Transverse colon (tissue), 4 donors: ENCODE measurements at regions not wholly inside any gene's neighbourhood (a gene's known extent, or its start where the extent isn't known, plus 50 kb on each side); places are given as distances from the start of the nearest gene placed in this dataset.

Experiments
- DNase-seq: peaks from one replicate; pipeline ENCODE4 v3.0.0-alpha.2; 2019
- H3K27ac ChIP-seq, 4 donors: fragments of 200-600 bp; sonication (generic); 2 replicates each; pipeline ENCODE4 v1.5.1; 2016 to 2018; ENCODE audit warnings: inconsistent platforms in 4 of 4
- H3K27me3 ChIP-seq: fragments of 200-600 bp; sonication (generic); 2 replicates; pipeline ENCODE4 v1.5.1; 2017; ENCODE audit warnings: inconsistent platforms
- H3K36me3 ChIP-seq, 4 donors: fragments of 200-600 bp; sonication (generic); 2 replicates each; pipeline ENCODE4 v1.5.1; 2017 to 2019; ENCODE audit warnings: inconsistent platforms in 4 of 4
- H3K4me1 ChIP-seq, 4 donors: fragments of 200-600 bp; sonication (generic); 2 replicates each; pipeline ENCODE4 v1.5.1; 2017 to 2020; ENCODE audit warnings: inconsistent platforms in 4 of 4
- H3K4me3 ChIP-seq, 4 donors: fragments of 200-600 bp; sonication (generic); 1 replicate in 1 of 4; 2 replicates in 3 of 4; pipeline versions ENCODE4 v1.5.1 to v1.6.1; 2017 to 2019; ENCODE audit warnings: inconsistent platforms in 4 of 4
- H3K9me3 ChIP-seq, 2 donors: fragments of 200-600 bp; sonication (generic); 2 replicates each; pipeline ENCODE4 v1.5.1; 2017 to 2019; ENCODE audit warnings: inconsistent platforms in 2 of 2
- CTCF ChIP-seq, 5 experiments: fragments of 200-600 bp in 3 of 5; fragments of 450-650 bp in 2 of 5; sonication (generic) in 3 of 5; IDR thresholded peaks; 1 replicate in 2 of 5; 2 replicates in 3 of 5; pipeline ENCODE4 v1.5.1; 2016 to 2017; ENCODE audit warnings: antibody characterized with exemption in 5 of 5, inconsistent platforms in 3 of 5, mild to moderate bottlenecking in 2 of 5, moderate library complexity in 1 of 5
- EP300 ChIP-seq: sonication (generic); formaldehyde crosslinking; IDR thresholded peaks from one replicate; pipeline ENCODE4 v1.6.1; 2017; ENCODE audit warnings: antibody characterized with exemption, low read depth
- POLR2A ChIP-seq: fragments of 450-650 bp; IDR thresholded peaks from one replicate; pipeline ENCODE4 v1.6.1; 2016; ENCODE audit warnings: antibody characterized with exemption, mild to moderate bottlenecking, moderate library complexity
- POLR2AphosphoS5 ChIP-seq, 3 donors: sonication (generic); formaldehyde crosslinking; IDR thresholded peaks; one replicate each; pipeline ENCODE4 v1.6.1; 2016; ENCODE audit warnings: antibody characterized with exemption in 3 of 3
- WGBS, 2 donors: methylation state at CpG; one replicate each; pipeline ENCODE4 v1.1.5; 2018; ENCODE audit warnings: low coverage in 1 of 2; 5-methylcytosine and 5-hydroxymethylcytosine counted together
- in situ Hi-C, 4 donors: fragments of 200-750 bp; cut with MboI; loops; one replicate each; pipeline versions ENCODE4 v1.15.0 to v1.15.1; 2017; ENCODE audit warnings: low sequenced_read_pairs in 3 of 4, low pct_ligation_motif_present in 1 of 4, low pct_unique_long_range_greater_than_20kb in 1 of 4
- intact Hi-C: fragments of 100-400 bp; cut with DNase I; formaldehyde crosslinking; loops from one replicate; pipeline ENCODE4 v1.15.1; 2023; ENCODE audit warnings: low total_unique reads

- in situ Hi-C loops (no loop called here), intact Hi-C loops (no loop called here)
- DNase-seq = no peak
- Histone ChIP-seq H3K4me1 (no peaks in the 10 kb centered on the region), H3K27ac (no peak overlapping the region), H3K9me3 (no peaks in the 10 kb centered on the region), H3K27me3 (no peaks in the 10 kb centered on the region), H3K36me3 (no peaks in the 10 kb centered on the region), H3K4me3 (no peak overlapping the region)
- TF ChIP-seq POLR2AphosphoS5 (IDR thresholded peaks at IDR 0.05) (no peak), CTCF (IDR thresholded peaks at IDR 0.05) (no peak), POLR2A (no peak), EP300 (no peak)
- WGBS, 2 donors = 75 to 92% methylated on average over 2 of the region's 2 CpGs
These were observed 109.4 kb upstream of the C16orf82 start for GRCh38 chr16:26957283-26957859.

GRCh38 chr16:26959416-26960009, 107.2 kb upstream of the C16orf82 start:
- Histone ChIP-seq H3K4me3 (no peak overlapping the region), H3K9me3 (no peaks in the 10 kb centered on the region), H3K27ac (no peak overlapping the region), H3K36me3 (no peaks in the 10 kb centered on the region), H3K27me3 (no peaks in the 10 kb centered on the region), H3K4me1 (no peaks in the 10 kb centered on the region)
- in situ Hi-C loops (no loop called here), intact Hi-C loops (no loop called here)
- no peak for DNase-seq
- WGBS, 2 donors = 46 to 68% methylated on average over 4 to 5 of the region's 5 CpGs
- no peak for TF ChIP-seq POLR2AphosphoS5 (IDR thresholded peaks at IDR 0.05)
- no peak for TF ChIP-seq POLR2A
- TF ChIP-seq EP300 = no peak
- TF ChIP-seq CTCF (IDR thresholded peaks at IDR 0.05) = no peak

GRCh38 chr16:26961459-26961858, 105.3 kb upstream of the C16orf82 start:
- Histone ChIP-seq H3K27ac (no peak overlapping the region), H3K4me1 (no peaks in the 10 kb centered on the region), H3K36me3 (no peaks in the 10 kb centered on the region), H3K9me3 (no peaks in the 10 kb centered on the region), H3K27me3 (no peaks in the 10 kb centered on the region), H3K4me3 (no peak overlapping the region)
- in situ Hi-C loops = no loop called here
- no peak for DNase-seq
- intact Hi-C loops = no loop called here
- TF ChIP-seq POLR2A = no peak
- TF ChIP-seq EP300 = no peak
- TF ChIP-seq CTCF (IDR thresholded peaks at IDR 0.05) = no peak
- TF ChIP-seq POLR2AphosphoS5 (IDR thresholded peaks at IDR 0.05) = no peak

DNA sequence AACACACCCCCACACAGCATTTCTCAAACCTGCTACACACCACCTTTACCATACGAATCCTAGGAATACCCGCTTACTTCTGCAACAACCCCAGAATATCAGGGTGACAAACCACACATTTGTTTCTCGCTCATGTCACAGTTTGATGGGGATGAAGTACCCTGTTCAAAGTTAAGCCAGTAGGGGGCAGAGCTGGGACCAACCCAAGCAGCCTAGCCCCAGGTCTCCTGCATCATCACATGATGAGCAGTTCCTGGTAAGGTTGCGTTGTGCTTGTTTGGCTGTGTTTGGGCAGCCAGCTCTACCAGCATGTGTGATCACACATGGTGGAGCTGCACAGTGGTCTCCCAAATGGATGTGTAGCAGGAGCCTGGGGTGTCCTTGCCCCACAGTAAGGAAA, 103.6 kb upstream of the C16orf82 start:
- in situ Hi-C loops (no loop called here), intact Hi-C loops (no loop called here)
- no peaks in the 10 kb centered on the region for H3K4me1 ChIP-seq
- H3K36me3 ChIP-seq = no peaks in the 10 kb centered on the region
- no peak overlapping the region for H3K4me3 ChIP-seq
- DNase-seq = peak; percentile 10
- H3K9me3 ChIP-seq = no peaks in the 10 kb centered on the region
- H3K27me3 ChIP-seq = no peaks in the 10 kb centered on the region
- WGBS, 2 donors = 60 to 68% methylated on average over 1 to 4 of the region's 4 CpGs
- TF ChIP-seq POLR2A (no peak), EP300 (no peak), CTCF (IDR thresholded peaks at IDR 0.05) (peak in 3 of 5 experiments; percentile 10 to 17 (median 12)), POLR2AphosphoS5 (IDR thresholded peaks at IDR 0.05) (no peak)
- no peak overlapping the region for H3K27ac ChIP-seq
